HCT116 (cell line): ENCODE measurements at regions not wholly inside any gene's neighbourhood (a gene's known extent, or its start where the extent isn't known, plus 50 kb on each side); places are given as distances from the start of the nearest gene placed in this dataset.

Experiments used
- ATAC-seq: fragments of 200-7000 bp; cut with Tn5 transposase; 2 replicates; pipeline ENCODE4 v1.9.1; 2020; ENCODE audit warnings: mild to moderate bottlenecking, moderate library complexity
- BruUV-seq: library from RNA; stranded (reverse); fragments of 400-500 nt; replicated peaks from 2 replicates; lab custom pipeline; 2021; lab: Mats Ljungman, UMichigan
- CTCF ChIA-PET: fragments of 300-600 bp; sonication (Branson Sonifier 250); formaldehyde crosslinking; loops from one replicate; lab custom pipeline; 2021; ENCODE audit warnings: antibody characterized with exemption; lab: Charles Lee
- POLR2A ChIA-PET: fragments of 300-600, 350-600 bp; sonication (Branson Sonifier 250); formaldehyde crosslinking; loops from one replicate; lab custom pipeline; 2021; ENCODE audit warnings: antibody characterized with exemption; lab: Charles Lee
- RAD21 ChIA-PET, 2 experiments: fragments of 300-600 bp; sonication (Branson Sonifier 250); formaldehyde crosslinking; loops; one replicate each; lab custom pipeline; 2023; ENCODE audit warnings: low total read pairs in 2 of 2; ENCODE audit not compliant: uncharacterized antibody in 2 of 2, unreplicated experiment in 2 of 2, low non-redundant PET in 1 of 2; lab: Charles Lee
- DNase-seq: peaks from one replicate; pipeline ENCODE4 v3.0.0-alpha.2; 2010; ENCODE audit warnings: low read depth, low spot score
- H2AFZ ChIP-seq: fragments of 200-600 bp; shearing (Covaris generic), sonication (generic); 2 replicates; pipeline ENCODE4 v1.6.1; 2017; ENCODE audit warnings: low read depth, mixed run types, mixed read lengths, antibody characterized with exemption, low read length; ENCODE audit not compliant: poor library complexity, severe bottlenecking
- H3K27ac ChIP-seq: 2 replicates; pipeline ENCODE4 v1.5.1; 2012; ENCODE audit warnings: low read depth, low read length
- H3K27me3 ChIP-seq: fragments of 200-600 bp; sonication (generic); 2 replicates; pipeline ENCODE4 v1.6.1; 2016; ENCODE audit warnings: mixed run types, low read length, mixed read lengths; ENCODE audit not compliant: insufficient read depth
- H3K36me3 ChIP-seq, 2 experiments: fragments of 200-500 bp in 1 of 2; fragments of 200-600 bp in 1 of 2; sonication (Bioruptor generic) in 1 of 2; sonication (generic) in 1 of 2; 2 replicates each; pipeline versions ENCODE4 v1.5.1 to v1.6.1; 2014 to 2016; ENCODE audit warnings: low read length in 2 of 2, inconsistent platforms in 1 of 2, mixed read lengths in 1 of 2, mixed run types in 1 of 2; ENCODE audit not compliant: insufficient read depth in 2 of 2, control insufficient read depth in 1 of 2
- H3K4me1 ChIP-seq, 2 experiments: fragments of 200-600 bp in 1 of 2; sonication (generic) in 1 of 2; 2 replicates each; pipeline versions ENCODE4 v1.5.1 to v1.6.1; 2012 to 2017; ENCODE audit warnings: low read length in 2 of 2, inconsistent platforms in 1 of 2, mild to moderate bottlenecking in 1 of 2, mixed read lengths in 1 of 2, mixed run types in 1 of 2, moderate library complexity in 1 of 2; ENCODE audit not compliant: insufficient read depth in 2 of 2, control insufficient read depth in 1 of 2
- H3K4me2 ChIP-seq: fragments of 200-600 bp; sonication (generic); 2 replicates; pipeline ENCODE4 v1.6.1; 2017; ENCODE audit warnings: mixed run types, low read length, mixed read lengths
- H3K4me3 ChIP-seq, 2 experiments: fragments of 200-600 bp in 1 of 2; sonication (generic) in 1 of 2; replicated peaks in 1 of 2; 2 replicates each; pipeline ENCODE4 v1.5.1; 2011 to 2016; ENCODE audit warnings: low read length in 2 of 2, control low read depth in 1 of 2, low read depth in 1 of 2, mild to moderate bottlenecking in 1 of 2, mixed read lengths in 1 of 2, mixed run types in 1 of 2
- H3K79me2 ChIP-seq: fragments of 200-600 bp; sonication (generic); 2 replicates; pipeline ENCODE4 v1.6.1; 2017; ENCODE audit warnings: mild to moderate bottlenecking, mixed run types, low read length, moderate library complexity, mixed read lengths; ENCODE audit not compliant: insufficient read depth
- H3K9ac ChIP-seq: fragments of 200-600 bp; sonication (generic); 2 replicates; pipeline ENCODE4 v1.6.1; 2016; ENCODE audit warnings: low read length, mixed read lengths
- H3K9me2 ChIP-seq: fragments of 200-600 bp; sonication (generic), shearing (Covaris generic); 2 replicates; pipeline ENCODE4 v1.6.1; 2017; ENCODE audit warnings: mixed run types, mild to moderate bottlenecking, moderate library complexity; ENCODE audit not compliant: insufficient read depth
- H3K9me3 ChIP-seq, 2 experiments: fragments of 200-500 bp in 1 of 2; fragments of 200-600 bp in 1 of 2; sonication (Bioruptor generic) in 1 of 2; sonication (generic) in 1 of 2; 2 replicates each; pipeline ENCODE4 v1.6.1; 2014 to 2017; ENCODE audit warnings: low read length in 2 of 2, mixed read lengths in 2 of 2, inconsistent platforms in 1 of 2, low read depth in 1 of 2, mild to moderate bottlenecking in 1 of 2, mixed run types in 1 of 2, moderate library complexity in 1 of 2; ENCODE audit not compliant: control insufficient read depth in 1 of 2, insufficient read depth in 1 of 2
- H4K20me1 ChIP-seq: fragments of 200-600 bp; sonication (generic), shearing (Covaris generic); 2 replicates; pipeline ENCODE4 v1.6.1; 2017; ENCODE audit warnings: mixed run types, mild to moderate bottlenecking, moderate library complexity; ENCODE audit not compliant: insufficient read depth
- CEBPB ChIP-seq: IDR thresholded peaks from 2 replicates; pipeline ENCODE4 v1.6.1; 2012; ENCODE audit warnings: low read depth
- EGR1 ChIP-seq: IDR thresholded peaks from 2 replicates; pipeline ENCODE4 v1.6.1; 2012; ENCODE audit warnings: low read depth
- ELF1 ChIP-seq: IDR thresholded peaks from 2 replicates; pipeline ENCODE4 v1.6.1; 2012; ENCODE audit warnings: low read depth, borderline replicate concordance
- EZH2phosphoT487 ChIP-seq: fragments of 200-600 bp; IDR thresholded peaks from 2 replicates; pipeline ENCODE4 v1.6.1; 2018; ENCODE audit warnings: antibody characterized with exemption, borderline replicate concordance
- FOSL1 ChIP-seq: IDR thresholded peaks from 2 replicates; pipeline ENCODE4 v1.6.1; 2012; ENCODE audit warnings: low read depth
- MAX ChIP-seq: IDR thresholded peaks from 2 replicates; pipeline ENCODE4 v1.6.1; 2012
- POLR2AphosphoS5 ChIP-seq: IDR thresholded peaks from 2 replicates; pipeline ENCODE4 v1.6.1; 2011; ENCODE audit warnings: mild to moderate bottlenecking, low read depth, low read length, moderate library complexity
- SP1 ChIP-seq: IDR thresholded peaks from 2 replicates; pipeline ENCODE4 v1.6.1; 2012; ENCODE audit warnings: low read depth
- SRF ChIP-seq: IDR thresholded peaks from 2 replicates; pipeline ENCODE4 v1.6.1; 2012; ENCODE audit warnings: low read depth
- TCF7L2 ChIP-seq: IDR thresholded peaks from 2 replicates; pipeline ENCODE4 v1.7.0; 2011; ENCODE audit warnings: borderline replicate concordance, inconsistent platforms; ENCODE audit not compliant: insufficient read depth, insufficient read length; ENCODE audit errors: extremely low read depth
- YY1 ChIP-seq: IDR thresholded peaks from 2 replicates; pipeline ENCODE4 v1.6.1; 2011; ENCODE audit warnings: low read length, low read depth, moderate library complexity, mild to moderate bottlenecking; ENCODE audit not compliant: insufficient replicate concordance; ENCODE audit errors: extremely low read depth
- ZBTB33 ChIP-seq: IDR thresholded peaks from 2 replicates; pipeline ENCODE4 v1.6.1; 2011; ENCODE audit warnings: mild to moderate bottlenecking, low read length, moderate library complexity; ENCODE audit not compliant: insufficient replicate concordance; ENCODE audit errors: extremely low read depth
- ZFX ChIP-seq: fragments of 450-650 bp; IDR thresholded peaks from 2 replicates; pipeline ENCODE4 v1.6.1; 2017
- intact Hi-C: fragments of 100-400 bp; cut with micrococcal nuclease; formaldehyde crosslinking; loops from 2 replicates; pipeline ENCODE4 v1.10.0; 2022

- no peak for DNase-seq
- H3K4me3 ChIP-seq: no peak overlapping the region
- POLR2A ChIA-PET: no interaction called here
- H3K9me3 ChIP-seq: no peaks in the 10 kb centered on the region
- H3K27ac ChIP-seq: no peak overlapping the region
- H2AFZ ChIP-seq: no peak overlapping the region
- no peaks in the 10 kb centered on the region for H3K9me2 ChIP-seq
- no peak overlapping the region for H3K4me2 ChIP-seq
- no peaks in the 10 kb centered on the region for H4K20me1 ChIP-seq
- no peaks in the 10 kb centered on the region for H3K36me3 ChIP-seq
- TF ChIP-seq EGR1 (no peak), ELF1 (no peak), EZH2phosphoT487 (no peak), FOSL1 (no peak)
- RAD21 ChIA-PET: no interaction called here
- H3K4me1 ChIP-seq: peaks cover 1% of the 10 kb centered on the region in 2 experiments; a peak in 3 of 4 replicates
- H3K79me2 ChIP-seq: no peaks in the 10 kb centered on the region
- no peaks in the 10 kb centered on the region for H3K27me3 ChIP-seq
- intact Hi-C loops: no loop called here
- H3K9ac ChIP-seq: no peak overlapping the region
- no peak for ATAC-seq
- no TSS peak for BruUV-seq
- CTCF ChIA-PET: no interaction called here
These were observed 77.5 kb upstream of the CPSF6 start for GRCh38 chr12:69161829-69162228.

GRCh38 chr12:69163681-69164362 lies 75.5 kb upstream of the CPSF6 start:
- H3K27me3 ChIP-seq: no peaks in the 10 kb centered on the region
- intact Hi-C loops: no loop called here
- TF ChIP-seq MAX (no peak), FOSL1 (no peak), ZFX (no peak), YY1 (no peak), SP1 (no peak), POLR2AphosphoS5 (no peak), SRF (no peak), TCF7L2 (no peak), ZBTB33 (no peak), CEBPB (no peak)
- H2AFZ ChIP-seq: no peak overlapping the region
- H3K4me1 ChIP-seq: no peaks in the 10 kb centered on the region; a peak in 1 of 4 replicates
- no peak overlapping the region for H3K4me3 ChIP-seq
- ATAC-seq: no peak
- no peaks in the 10 kb centered on the region for H3K9me2 ChIP-seq
- no peak for DNase-seq
- no peaks in the 10 kb centered on the region for H3K9me3 ChIP-seq
- no peak overlapping the region for H3K9ac ChIP-seq
- H3K79me2 ChIP-seq: no peaks in the 10 kb centered on the region
- no peak overlapping the region for H3K4me2 ChIP-seq
- RAD21 ChIA-PET: no interaction called here
- no peak overlapping the region for H3K27ac ChIP-seq
- no peaks in the 10 kb centered on the region for H3K36me3 ChIP-seq
- CTCF ChIA-PET: no interaction called here
- POLR2A ChIA-PET: no interaction called here
- BruUV-seq: no TSS peak
- H4K20me1 ChIP-seq: no peaks in the 10 kb centered on the region
